CD4-positive, alpha-beta T cell treated with Interleukin-17A for 4 hours (primary cell): ENCODE measurements at regions not wholly inside any gene's neighbourhood (a gene's known extent, or its start where the extent isn't known, plus 50 kb on each side); places are given as distances from the start of the nearest gene placed in this dataset.

Experiments
- DNase-seq: peaks from one replicate; pipeline ENCODE4 v3.0.0-alpha.2; 2020; ENCODE audit warnings: mixed read lengths

- DNase-seq, result no peak
These were observed 215.5 kb upstream of the TMEM161B start for GRCh38 chr5:88483964-88484672.

- DNase-seq, result no peak
These were observed 212.3 kb upstream of the TMEM161B start for GRCh38 chr5:88480801-88481499.

- DNase-seq, result no peak
These were observed 211.6 kb upstream of the TMEM161B start for GRCh38 chr5:88480245-88480644.

DNA sequence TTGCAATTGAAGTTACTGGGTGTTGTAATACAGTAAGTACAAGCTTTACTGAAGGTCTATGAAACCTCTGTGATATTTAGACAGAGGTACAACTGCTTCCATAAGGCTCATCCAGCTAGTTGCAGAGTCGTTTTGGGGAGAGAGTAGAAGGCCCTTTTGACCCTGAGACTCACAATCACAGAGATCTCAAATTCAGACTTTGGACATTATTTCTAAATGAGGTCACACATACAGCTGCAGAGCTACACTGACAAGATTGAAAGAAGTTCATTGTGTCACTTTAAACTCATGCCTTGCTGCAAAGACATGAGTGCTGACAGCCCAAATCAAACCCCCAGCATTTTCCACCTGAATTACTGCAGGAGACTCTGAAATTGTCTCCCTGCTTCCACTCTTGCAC lies 205.9 kb upstream of the TMEM161B start:
- DNase-seq, result no peak

DNA sequence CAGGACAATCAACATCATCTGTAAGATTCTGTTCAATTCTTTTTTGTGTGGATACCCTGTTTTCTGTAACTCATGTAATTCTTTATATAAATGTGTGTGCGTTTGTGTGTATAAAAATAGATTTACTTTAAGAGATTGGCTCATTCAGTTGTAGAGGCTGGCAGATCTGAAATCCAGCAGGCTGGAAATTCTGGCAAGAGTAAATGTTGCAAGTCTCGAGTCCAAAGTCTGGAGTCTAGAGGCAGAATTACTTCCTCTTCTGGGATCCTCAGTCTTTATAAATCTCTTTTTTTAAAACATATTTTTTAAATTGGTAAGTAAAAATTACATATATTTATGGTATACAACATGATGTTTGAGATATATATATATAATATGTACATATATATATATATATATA lies 202.1 kb upstream of the TMEM161B start:
- no peak for DNase-seq

DNA sequence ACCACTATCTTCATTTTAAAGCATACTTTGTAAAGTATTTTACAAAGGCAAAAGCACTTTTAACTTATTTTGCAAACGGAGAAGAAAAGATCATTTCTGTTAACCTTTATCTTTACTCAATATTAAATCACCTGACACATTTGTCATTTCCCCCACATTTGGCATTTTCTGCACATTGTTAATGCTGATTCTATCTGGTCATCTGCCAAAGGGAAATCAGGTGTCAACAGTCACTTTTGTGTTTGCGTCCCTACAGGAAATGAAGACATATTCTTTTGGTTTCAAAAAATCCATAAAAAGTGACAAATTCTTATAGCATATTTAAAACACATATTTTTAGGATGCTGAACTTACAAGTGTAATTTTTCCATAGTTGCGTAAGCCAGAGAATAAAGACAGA lies 191.3 kb upstream of the TMEM161B start:
- DNase-seq, result no peak

- DNase-seq, result no peak
These were observed 184.2 kb upstream of the TMEM161B start for GRCh38 chr5:88452820-88453219.

- DNase-seq, result no peak
These were observed 181.6 kb upstream of the TMEM161B start for GRCh38 chr5:88450239-88450638.

DNA sequence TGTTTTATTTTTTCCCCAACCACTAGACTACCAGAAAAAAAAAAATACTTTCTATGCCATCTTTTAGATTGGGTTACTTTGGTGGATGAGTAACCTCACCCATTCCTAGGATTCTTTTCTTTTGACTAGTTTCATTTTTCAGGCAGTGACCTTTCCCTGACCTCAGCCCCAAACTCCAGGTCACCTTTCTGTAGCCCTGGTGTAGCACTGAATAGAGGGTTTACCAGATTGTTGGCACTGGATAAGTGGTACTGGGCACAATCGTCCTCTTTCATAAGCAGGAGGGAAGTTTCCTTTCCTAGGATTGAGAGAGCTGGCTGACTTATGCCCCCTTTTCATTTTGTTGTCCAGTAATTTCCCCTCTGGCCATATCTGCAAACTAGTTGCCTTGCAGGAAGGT lies 169.4 kb upstream of the TMEM161B start:
- no peak for DNase-seq

- no peak for DNase-seq
These were observed 167.6 kb upstream of the TMEM161B start for GRCh38 chr5:88436290-88436689.

GRCh38 chr5:88428633-88429032 lies 160.0 kb upstream of the TMEM161B start:
- DNase-seq, result no peak

DNA sequence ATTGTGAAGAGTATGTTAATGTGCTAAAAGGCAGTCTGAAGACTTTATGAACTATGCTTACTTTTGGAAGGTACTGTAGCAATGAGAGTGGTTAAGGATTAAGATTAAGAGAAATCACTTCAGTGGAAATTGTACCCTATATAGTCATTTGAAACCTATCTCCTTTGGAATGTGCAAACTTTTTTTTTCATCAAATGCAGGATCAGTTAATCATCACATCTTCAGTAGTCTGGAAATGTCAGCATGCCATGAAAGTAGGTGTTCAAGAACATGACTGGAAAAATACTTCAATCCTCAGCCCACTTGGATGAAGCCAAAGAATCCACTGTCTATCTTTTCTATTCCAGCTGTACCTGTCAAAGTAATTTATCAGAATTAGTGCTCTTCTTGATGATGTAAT lies 157.8 kb upstream of the TMEM161B start:
- no peak for DNase-seq

DNA sequence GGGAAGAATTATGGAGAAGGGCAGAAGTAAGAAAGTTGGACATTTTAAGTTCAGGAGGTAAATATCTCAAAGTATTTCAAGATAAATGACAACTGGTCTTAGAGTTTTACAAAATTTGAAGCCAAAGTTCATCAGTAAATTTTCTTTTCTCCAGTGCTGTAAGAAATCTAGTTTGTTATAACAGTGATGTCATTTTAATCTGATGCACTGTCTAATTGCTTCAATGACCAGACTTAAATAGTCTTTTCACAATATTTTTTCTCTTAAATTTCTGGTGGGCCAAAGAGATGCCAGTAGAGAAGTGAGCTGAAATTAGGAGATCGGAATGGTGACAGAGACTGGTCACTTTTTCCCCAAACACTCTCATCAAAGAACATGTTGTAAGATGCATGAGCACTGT lies 156.5 kb upstream of the TMEM161B start:
- DNase-seq, result no peak

GRCh38 chr5:88419931-88420330 lies 151.3 kb upstream of the TMEM161B start:
- DNase-seq, result no peak

- DNase-seq, result no peak
These were observed 138.7 kb upstream of the TMEM161B start for GRCh38 chr5:88407341-88407740.

DNA sequence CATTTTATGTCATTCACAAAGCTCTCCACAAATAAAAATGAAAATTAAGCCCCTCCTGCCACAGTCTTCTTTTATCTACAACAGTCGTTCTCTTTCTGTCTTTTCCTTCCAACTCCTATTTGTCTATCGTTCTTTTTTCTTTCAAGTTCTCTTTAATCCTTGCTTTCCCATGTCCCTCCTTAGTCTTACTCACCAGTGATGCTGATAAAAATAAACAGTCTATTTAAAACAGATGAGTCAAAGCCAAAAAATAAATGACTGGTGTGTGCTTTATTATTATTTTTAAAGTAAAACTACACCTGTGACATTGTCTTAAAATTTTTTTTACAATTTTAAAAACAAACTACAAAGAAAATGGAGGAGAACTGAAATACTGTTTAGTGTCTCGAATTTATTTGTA lies 137.1 kb upstream of the TMEM161B start:
- DNase-seq, result no peak

DNA sequence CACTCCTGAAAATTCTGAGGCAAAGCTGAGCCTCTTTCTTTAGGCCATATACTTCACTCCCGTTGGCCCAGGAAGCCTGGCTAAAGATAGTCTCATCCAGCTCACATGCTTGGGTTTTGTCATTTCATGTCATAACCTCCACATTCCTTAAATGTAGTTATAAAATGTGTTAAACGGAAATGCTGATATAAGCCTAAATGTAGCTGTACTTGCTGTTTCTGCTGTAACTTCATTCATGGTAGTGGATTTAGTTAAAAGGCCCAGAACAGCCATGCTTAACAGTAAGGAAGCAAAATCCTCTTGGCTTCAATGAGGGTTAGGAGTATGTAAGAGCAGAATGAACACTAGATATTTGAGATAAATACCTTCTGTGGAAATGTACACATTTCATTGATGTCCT lies 135.8 kb upstream of the TMEM161B start:
- no peak for DNase-seq

DNA sequence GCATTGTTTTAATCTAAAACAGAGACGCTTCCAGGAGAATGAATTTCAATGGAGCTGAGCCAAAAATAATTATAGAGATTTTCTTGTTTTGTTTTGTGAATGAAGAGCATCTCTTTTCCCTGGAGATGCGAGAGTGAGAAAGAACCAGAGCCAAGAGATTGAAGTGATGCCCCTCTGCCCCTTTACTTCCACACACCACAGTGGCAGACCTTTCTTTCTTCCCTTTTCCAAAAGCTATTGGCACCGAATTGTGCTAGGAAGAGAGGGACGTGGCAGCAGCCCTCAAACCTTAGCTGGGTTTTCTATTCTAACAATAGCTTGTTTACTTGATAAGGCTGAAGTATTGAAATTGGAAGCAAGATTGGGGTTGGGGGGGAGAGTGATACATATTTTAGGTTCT lies 133.0 kb upstream of the TMEM161B start:
- DNase-seq, result no peak

DNA sequence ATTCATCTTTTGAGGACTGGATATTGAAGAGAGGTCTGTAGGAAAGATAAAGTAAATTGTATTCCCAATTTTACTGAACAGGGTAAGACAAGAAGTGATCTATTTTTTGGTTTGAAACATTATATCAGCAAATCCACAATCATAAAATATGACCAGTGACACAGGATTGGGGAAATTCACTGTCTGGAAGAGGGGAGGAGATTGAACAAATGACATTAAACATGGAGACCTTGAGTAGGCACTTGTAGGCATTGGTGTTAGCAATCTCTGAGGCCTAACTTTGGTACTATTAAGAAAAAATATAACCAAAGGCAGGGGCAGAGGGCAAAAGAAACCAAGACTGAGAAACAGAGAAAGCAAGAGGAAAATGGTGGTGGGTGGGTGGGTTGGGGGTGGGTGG lies 132.6 kb upstream of the TMEM161B start:
- no peak for DNase-seq

GRCh38 chr5:88399561-88399960 lies 130.9 kb upstream of the TMEM161B start:
- DNase-seq, result no peak

GRCh38 chr5:88398316-88398715 lies 129.7 kb upstream of the TMEM161B start:
- no peak for DNase-seq

DNA sequence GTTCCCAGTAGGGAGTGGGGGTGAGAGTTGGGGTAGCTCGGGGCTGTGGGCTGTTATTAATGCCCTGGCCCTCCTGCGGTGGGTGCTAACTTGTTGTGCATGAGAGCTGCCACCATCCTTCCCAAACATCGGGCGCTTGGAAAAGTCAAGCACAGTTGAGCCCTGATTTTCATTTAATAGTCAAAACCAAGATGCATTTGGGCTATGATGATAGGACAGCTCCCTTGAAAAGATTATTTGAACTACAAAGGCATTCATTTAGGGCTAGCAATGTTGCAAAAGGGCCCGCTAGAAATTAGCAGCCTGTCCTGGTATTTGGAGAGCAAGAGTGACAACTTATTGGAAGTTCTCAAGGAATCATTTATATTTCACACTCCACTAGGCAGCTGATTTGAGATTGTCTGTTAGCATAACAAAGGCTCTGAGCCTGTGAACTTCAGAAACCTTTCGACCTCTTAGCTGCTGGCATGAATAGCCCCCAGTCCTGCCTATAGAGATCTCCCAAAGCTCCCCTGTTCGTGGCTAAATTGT lies 128.2 kb upstream of the TMEM161B start:
- DNase-seq, result no peak

DNA sequence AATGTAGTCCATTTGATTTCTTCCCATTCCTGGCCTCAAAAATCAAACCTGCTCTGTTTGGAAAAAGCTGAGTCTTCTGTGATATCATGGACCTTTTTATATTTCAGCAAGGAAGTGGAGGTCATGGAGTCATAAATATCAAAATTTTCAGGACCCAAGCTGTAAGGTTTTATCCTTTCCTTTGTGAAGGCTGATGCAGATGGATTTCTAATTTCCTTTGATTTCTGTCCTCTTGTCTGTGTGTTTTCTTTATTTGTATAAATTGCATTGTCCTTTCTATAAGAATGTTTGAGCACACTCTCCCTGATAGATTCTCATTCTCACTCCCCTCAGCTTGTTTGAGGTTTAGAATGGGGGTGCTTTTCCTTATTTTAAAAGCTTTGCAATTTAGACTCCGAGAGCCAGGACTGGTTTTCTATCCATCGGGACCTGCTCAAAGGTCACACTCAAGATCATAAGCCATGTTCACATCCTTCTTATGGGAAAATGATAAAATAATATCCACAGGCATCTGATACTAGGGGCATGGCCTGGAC lies 127.4 kb upstream of the TMEM161B start:
- no peak for DNase-seq

DNA sequence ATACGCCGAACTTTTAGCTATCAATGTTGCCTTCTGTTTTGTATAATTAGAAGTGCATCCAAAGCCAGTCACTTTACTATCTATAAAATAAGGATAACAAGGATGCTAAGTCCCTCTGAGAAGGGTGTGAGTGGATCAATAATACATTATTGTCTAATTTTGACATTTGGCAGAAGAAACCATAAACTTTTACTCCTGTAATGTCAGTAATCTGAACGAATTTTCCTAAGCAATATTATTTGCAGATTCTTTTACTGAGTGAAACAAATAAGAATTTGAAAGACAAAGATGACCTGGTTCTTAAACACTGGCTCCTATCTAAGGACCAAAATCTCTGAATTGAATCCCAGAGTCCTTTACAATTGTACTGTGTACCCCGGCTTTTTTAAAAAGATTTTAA lies 126.6 kb upstream of the TMEM161B start:
- DNase-seq, result no peak
